Activated CD4-positive, alpha-beta T cell treated with anti-CD3 and anti-CD28 coated beads, Interleukin-2, Interleukin-4, amounts not matched to agents 100 ng/mL and 50 ng/mL, durations not matched to agents 16 hours and 8 hours (primary cell): ENCODE measurements at regions not wholly inside any gene's neighbourhood (a gene's known extent, or its start where the extent isn't known, plus 50 kb on each side); places are given as distances from the start of the nearest gene placed in this dataset.

Experiments
- DNase-seq: peaks from one replicate; pipeline ENCODE4 v3.0.0-alpha.2; 2020; ENCODE audit warnings: low spot score

DNA sequence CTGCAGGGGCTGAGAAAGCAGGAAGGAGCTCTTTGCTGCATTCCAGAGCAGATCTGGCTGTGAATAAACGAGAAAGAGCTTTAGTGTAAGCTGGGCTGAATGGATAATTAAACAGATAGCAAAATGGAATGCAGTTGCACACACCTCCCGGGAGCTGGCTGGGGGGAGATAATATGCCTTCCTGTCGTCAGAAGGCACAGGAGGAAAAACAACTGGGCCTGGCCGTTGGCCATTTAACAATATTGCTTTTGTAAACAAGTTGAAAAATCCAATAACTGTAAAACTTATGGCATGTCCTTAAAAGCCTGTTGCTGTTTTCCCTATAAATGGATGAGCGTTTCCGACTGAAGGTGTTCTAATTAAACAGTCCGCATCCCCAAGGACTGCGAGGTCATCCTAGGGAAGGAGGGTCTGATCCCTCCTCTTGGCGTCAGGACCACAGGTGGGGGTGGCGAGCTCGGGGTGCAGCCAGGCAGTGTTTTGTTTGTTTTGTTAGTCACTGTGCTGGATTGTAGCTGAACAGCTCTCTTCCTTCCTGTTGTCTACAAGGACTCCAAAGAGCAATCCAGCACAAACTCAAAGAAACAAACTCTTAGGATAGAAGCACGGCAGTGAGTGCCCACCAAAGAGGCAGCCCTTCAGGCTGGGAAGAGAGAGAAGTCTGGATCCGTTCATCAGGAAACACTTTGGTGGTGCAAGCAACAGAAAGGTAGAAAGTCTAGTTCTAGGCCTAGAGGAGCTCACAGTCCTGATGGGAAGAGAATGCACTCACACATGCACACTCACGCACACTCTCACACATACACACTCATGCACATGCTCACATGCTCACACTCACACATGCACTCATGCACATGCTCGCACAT is 133.4 kb upstream of the SMAD3 start:
- no peak for DNase-seq

DNA sequence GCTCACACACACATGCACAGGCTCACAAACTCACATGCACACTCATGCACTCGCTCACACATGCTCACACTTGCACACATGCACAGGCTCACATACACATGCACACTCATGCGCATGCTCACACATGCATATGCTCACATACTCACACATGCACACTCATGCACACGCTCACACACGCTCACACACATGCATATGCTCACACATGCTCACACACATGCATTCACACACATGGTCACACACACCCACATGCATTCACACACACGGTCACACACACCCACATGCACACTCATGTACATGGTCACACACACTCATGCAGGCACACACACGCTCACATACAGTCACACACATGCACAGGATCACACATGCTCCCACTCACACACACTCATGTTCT is 132.8 kb upstream of the SMAD3 start:
- DNase-seq: no peak

DNA sequence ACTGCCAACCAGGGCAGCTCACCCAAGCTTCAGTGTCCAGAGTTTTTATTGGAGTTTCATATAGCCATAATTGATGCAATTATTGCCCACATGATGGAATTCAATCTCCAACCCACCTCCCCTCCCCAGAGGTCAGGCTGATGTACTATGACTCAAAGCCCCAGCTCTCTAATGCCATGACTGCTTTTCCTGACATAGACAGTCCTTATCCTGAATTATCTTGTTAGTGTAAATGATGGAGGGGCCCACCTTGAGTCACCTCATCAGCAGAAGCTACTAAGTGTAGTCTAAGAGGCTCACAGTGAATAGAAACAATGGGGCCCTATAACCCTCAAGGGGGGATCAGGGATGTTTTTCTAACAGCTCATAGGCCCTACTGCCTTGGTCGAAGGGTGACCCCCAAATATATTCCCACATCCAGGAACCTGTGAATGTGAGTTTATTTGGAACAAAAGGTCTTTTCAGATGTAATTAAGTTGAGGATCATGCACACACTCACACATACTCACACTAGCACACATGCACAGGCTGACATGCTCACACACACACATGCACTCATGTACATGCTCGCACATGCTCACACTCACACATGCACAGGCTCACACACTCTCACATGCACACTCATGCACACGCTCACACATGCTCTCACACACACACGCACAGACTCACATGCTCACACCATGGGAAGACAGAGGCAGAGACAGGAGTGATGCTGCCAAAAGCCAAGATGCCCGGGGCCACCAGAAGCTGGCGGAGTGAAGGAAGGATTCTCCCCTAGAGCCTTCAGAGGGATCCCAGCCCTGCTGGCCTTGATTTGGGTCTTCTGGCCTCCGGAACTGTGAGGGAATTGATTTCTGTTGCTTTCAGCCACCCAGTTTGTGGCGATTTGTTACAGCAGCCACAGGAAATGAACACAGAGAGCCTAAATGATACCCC is 131.2 kb upstream of the SMAD3 start:
- no peak for DNase-seq

DNA sequence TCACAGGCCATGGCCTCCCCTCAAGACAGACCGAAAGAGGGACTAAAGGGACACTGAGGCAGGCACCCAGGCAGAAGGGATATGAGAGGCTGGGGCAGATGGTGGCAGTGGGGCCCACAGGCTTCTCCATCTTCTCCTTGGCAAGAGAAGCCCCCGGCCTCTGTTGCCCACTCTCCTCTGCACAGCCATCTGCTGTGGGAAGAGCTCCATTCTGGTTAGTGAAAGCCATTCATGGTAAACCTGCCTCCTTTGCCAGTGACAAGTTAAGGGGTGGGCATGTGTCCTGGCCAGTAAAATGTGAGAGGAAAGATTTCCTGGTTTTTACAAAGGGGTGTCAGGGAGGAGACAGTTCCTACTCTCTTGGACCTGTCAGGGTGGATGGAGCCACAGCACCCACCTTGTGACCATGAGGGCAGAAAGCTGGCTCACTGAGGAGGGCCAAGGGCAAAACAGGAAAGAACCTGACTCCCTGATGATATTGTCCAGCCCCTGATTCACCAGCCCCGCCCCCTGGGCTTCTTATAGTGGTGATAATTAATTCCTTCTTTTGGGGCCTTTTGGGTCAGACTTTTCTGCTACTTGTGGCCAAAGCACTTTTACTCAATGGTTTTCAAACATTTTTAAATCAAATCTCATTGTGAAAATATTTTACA is 130.4 kb upstream of the SMAD3 start:
- no peak for DNase-seq

DNA sequence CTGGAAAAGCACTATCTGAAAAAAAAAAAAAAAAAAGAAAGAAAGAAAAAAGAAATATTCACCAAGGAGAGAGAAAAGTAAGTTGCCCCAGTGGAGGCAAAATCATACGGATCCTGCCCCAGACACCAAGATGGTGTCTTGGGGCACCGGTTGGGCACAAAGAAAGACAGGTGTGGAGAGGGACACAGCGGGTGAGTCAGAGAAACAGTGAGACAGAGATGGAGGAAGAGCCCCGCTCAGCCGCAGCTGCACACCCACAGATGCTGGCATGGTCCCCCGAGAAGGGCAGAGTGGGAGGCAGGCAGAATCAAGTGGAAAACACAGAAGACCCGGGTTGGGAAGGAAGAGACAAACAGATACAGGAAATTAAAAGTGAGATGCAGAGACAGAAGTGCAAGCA is 129.7 kb upstream of the SMAD3 start:
- DNase-seq: no peak

DNA sequence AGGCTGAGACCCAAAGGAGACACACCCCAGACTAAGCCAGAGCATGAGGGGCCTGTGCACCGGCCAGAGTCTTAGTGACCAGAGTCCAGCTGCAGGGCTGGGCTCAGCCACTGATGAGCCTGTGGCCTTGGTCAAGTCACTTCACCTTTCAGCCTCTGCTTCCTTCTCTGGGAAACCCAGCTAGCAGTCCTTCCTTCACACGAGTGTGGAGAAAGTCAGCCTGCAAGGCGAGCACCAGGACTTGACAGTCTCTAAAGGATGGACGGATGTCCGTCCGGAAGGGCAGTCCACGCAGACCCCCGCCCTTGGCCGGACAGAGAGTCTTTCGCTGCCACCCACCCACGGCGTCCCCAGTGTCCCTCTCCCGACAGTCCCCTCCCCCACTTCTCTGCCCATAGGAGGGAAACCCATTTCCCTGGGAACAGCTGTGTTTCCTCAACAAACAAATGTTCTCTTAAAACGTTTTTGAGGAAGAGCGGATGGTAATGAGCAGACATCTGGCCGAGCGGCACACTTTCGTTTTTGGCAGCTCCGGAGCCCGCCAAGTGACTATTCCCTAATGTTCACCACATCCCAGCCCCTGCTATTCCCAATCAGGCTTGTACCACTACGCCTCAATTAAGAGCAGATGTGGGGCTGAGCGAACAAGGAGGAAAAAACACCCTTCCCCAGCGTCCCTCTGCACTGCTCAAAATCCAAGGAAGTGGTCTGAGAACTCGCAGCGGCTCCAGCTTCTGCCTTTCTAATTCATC is 129.1 kb upstream of the SMAD3 start:
- DNase-seq: no peak

DNA sequence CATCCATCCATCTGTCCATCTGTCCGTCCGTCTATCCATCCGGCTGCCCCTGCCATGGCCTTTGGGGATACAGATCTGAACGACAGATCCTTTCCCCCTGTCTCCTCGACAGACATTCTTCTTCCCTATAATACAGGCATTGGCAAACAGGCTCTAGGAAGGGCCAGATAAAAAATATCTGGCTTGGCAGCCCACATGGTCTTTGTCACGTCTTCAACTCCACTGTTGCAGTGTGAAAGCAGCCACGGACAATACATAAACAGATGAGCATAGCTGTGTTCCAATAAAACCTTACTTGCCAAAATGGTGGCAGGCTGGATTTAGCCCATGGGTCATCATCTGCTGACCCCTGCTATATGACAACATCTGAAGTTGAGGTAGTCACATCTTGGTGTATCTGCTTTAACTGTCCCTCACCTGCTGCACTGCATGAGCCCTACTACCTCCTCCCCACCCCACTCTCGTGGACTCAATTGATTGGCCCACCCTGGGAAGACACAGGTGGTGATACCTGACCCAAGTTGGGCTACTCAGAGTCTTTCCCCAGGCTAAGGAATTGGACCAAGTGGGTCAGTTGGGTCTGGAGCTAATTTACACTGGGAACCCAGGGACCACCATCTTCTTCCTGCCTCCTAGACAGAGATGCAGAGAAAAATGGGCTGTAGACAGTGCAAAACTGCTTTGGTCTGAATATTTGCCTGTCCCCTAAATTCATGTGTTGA is 128.4 kb upstream of the SMAD3 start:
- DNase-seq: no peak

DNA sequence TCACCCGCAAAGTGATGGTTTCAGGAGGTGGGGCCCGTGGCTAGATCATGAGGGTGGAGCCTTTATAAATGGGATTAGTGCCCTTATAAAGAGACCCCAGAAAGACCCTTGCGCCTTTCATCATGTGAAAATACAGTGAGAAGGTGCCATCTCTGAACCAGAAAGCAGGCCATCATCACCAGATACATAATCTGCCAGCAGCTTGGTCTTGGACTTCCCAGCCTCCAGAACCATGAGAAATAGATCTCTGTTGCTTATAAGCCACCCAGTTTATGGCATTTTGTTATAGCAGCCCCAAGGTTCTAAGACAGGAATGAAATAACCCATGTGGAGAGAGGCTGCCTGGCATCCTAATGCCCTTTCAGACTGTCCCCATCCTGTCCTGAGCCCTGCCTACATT is 127.8 kb upstream of the SMAD3 start:
- no peak for DNase-seq

DNA sequence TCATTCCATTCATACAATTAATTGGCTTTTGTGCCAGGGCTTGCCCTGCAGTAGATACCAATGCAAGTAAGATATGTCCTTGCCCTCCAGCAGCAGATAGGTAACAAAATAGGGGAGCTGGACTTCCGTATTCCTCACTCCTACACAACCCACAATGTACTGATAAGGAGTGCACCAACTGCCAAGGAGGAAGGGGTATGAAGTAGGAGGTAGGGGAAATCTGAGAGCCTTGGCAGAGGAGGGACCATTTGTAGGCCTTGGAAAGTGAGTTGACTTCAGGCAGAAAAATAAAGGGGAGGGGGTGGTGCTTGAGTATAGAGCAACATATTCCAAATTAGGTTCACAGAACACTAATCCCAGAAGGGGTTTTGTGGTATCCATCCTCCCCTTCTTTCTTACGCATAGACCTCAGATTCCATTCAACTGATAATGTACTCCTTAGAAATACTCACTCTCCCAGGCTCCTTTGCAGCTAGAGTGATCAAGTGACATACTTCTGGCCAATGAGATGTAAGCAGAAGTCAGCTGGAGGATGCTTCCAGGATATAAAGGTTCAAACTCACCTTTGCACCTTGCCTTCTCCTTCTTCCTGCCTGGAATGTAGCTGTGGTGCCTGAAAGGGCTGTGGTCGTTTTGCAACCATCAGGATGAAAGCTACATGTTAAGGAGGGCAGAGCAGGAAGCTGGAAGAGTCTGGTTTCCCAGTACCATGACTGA is 127.1 kb upstream of the SMAD3 start:
- DNase-seq: no peak

DNA sequence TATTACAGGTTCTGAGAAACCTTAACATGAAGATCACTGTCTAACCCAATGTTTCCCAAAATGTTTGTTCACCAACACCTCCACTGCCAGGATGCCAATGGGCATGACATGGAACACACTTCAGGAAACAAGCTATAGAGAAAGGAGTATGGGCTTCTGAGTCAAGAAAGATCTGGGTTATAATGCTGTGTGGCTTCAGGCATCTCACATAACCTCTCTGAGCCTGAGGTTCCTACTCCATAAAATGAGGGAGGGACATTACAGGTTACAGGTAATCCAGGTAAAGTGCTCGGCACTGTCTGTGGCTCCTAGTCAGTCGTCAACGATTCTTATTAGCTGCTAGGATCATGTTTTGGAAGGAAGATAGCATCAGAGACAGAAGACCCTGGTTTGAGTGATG is 126.4 kb upstream of the SMAD3 start:
- DNase-seq: no peak

DNA sequence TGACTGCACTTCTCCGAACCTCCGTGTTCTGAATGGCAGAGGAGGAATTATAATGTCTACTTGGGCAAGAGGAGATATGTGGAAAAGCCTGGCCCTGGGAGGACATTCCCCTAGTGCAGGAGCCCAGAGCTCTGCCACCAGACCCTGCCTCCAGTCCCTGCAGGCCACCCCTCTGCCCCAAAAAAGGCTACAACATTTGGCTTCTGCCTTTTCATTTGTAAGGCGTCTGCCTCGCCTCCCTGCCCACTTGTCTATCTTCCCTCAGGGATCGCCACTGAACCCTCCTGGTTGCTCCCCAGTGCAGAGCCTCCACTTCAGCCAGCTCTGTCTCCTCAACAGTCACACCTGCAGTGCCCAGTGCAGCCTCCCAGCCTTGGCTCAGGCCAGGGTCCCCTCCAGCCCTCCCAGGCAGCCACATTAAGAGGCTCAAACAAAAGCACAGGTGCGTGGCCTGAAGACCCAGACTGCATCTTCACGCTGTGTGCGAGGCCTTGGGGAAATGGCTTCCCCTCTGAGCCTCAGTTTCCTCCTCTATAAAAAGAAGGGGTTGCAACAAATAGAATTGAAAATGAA is 125.9 kb upstream of the SMAD3 start:
- DNase-seq: no peak

DNA sequence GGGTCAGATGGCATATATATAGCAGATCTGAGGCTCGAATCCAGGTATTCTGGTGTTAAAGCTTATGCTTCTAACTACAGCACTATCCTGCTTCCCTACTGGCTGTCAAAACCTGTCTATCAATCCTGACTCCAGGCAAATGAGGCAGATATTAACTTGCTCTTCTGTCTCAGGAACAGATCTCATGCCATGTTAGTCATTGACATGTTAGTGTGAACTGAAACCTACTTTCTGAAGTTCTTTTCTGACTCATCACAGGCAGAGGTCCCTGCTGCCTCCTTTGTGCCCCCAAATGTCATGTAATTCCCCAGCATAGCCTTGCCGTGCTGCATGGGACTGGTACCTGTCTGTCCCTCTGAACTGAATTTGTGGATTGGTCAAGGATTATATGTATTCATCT is 125.0 kb upstream of the SMAD3 start:
- peak; percentile 58 for DNase-seq

DNA sequence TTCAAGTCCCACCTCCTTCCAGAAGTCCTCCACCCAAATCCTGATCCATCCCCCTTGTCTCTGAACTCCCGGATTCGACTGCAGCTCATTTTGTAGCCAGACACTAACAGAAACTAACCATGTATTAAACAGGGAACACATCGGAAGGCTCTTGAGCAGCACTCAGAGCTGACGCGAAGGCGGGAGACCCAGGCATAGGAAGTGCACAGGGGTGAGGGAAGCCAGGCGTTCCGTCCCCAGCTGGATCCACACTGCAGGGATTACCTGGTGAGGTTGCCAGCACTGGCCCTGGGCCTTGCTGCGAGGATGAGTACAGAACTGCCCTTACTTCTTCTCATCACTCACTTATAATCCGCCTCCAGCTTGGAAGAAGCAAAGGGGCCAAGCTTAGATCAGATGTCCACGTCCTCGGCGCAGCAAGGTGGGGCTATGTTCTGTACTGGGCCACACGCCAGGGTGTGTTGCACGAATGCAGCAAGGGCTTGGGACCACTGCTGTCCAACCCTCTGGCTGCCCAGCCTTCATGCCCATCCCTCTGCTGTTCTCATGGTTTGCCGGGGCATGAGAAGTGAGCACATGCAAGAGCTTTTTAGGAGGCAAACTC is 124.2 kb upstream of the SMAD3 start:
- DNase-seq: no peak

DNA sequence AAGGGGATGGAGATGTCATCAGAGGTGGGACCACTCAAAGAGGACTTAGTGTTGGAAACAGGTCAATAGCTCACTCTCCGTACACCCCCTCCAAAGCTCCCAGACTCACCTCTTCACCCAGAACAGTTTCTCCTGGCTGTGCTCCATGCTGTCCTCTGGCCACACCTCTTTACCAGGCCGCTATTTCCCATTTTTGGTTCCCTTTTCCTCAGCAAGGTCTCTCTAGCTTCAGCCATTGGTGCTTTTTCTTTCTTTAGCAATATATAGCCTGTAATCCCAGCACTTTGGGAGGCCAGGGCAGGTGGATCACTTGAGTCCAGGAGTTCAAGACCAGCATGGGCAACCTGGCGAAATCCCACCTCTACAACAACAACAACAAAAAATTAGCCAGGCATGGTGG is 123.6 kb upstream of the SMAD3 start:
- DNase-seq: no peak

DNA sequence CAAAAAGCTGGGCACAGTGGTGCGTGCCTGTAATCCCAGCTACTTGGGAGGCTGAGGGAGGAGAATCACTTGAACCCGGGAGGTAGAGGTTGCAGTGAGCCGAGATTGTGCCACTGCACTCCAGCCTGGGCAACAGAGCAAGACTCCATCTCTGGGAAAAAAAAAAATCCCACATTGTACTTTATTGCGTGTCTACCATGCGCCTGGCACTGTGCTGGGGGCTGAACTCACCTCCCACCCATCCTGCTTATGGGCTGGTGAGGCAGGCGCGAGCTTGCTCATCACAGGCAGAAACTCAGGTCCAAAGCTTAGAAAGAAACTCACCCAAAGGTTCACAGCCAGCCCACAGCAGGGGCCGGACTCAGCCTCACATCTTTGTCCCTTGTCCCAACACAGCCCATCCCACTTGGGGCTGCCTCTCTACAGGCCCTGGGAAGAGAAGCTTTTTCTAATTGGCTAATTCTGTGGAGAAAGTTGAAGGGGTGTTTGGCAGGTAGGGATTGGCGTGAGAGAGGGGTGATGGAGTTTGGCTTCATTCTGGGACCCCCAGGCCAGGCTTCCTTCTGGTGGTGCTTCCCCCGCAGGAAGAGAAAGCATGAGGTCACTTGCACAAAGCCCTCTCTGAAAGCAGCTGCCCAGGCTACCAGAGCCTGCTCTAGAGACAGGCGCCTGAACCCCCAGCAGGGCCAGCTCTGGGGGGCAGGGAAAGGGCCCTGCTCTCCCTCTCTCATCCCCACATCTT is 122.6 kb upstream of the SMAD3 start:
- no peak for DNase-seq

DNA sequence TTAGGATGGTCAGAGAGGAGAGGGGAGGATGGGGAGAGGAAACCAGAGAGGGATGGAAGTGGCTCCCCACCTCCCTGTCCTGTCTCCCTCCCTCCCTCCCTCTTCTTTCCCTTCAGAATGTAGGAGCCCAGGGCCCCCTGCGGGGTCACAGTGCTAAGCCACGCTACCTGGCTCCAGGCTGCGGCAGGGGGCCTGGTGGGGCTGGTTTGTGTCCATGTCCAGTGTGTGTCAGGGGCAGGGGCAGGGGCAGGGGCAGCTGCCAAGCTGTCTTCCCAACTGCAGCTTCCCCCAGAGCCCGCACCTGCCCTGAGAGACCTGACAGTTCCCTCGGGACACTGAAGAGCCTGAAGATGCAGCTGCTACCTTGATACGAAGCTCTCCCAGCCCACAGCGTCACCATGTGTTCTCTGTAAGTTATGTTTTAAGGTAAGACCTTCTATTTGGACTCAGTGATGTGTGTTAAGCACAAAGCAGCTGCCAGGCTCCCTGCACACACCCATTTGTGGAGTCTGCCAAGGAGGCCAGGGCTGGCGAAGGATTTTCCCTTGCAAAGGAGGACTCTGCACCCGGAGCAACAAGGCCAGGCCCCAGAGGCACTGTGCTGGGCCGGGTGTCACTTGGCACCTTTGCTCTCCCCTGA is 121.8 kb upstream of the SMAD3 start:
- no peak for DNase-seq

DNA sequence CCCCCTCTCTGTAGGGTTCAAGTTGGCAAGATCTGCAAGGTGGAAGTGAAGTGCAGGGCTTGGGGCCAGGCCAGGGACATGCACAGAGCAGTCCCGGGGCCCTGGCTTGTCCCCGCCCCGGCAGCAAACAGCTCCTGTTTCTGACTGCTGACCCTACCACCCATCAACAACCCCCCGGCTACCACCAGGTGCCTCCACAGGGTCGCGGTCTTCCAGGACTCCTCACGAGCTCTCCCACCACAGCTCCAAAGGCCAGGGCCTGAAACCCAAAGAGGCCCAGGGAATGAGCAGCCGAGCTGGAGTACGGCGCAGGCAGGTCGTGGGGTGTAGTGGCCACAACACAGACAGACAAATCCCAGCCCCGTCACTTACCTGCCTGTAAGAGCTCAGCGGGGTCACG is 121.3 kb upstream of the SMAD3 start:
- no peak for DNase-seq

DNA sequence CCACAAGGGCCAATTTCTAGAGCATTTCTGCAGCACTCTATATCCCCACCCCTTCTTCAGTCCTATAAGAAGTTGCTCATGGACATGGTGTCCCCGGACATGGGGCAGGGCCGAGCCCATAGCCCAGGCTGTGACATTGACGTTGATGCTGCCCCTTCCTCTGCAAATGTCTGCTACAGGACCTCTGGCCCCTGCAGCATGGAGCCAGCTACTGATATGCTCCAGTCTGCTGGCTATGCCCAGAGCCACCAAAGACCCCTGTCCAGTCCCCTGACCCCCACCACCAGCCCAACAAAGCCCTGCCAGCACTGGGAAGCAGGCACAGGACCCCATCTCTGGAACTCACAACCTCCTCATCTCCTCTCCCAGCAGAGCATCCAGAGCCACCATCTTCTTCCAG is 120.1 kb upstream of the SMAD3 start:
- no peak for DNase-seq

DNA sequence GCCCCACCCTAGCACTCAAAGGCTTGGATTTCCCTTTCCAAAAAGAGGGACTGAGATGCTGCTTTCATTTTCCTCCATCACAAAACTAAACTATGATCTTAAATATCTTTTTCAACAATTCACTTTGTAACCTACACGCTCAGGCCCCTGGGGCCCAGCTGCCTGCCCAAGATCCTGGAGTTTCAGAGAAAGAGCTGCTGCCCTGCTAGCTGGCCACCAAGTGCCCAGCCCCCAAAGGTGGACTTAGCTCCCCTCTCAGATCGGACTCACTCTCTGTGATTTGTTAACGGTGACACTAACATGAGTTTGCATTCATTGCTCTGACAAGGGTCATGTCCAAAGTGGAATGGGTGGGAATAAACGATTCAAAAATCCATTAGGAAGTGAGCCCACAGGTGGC is 119.6 kb upstream of the SMAD3 start:
- no peak for DNase-seq
